ELF-1 (cell line): ENCODE measurements at regions not wholly inside any gene's neighbourhood (a gene's known extent, or its start where the extent isn't known, plus 50 kb on each side); places are given as distances from the start of the nearest gene placed in this dataset.
A peak's percentile ranks its signal among the peaks of the same experiment; 100 is the strongest.

ENCODE experiments used
- DNase-seq: peaks from one replicate; pipeline ENCODE4 v3.0.0-alpha.2; 2016; ENCODE audit warnings: low read depth, low spot score

DNA sequence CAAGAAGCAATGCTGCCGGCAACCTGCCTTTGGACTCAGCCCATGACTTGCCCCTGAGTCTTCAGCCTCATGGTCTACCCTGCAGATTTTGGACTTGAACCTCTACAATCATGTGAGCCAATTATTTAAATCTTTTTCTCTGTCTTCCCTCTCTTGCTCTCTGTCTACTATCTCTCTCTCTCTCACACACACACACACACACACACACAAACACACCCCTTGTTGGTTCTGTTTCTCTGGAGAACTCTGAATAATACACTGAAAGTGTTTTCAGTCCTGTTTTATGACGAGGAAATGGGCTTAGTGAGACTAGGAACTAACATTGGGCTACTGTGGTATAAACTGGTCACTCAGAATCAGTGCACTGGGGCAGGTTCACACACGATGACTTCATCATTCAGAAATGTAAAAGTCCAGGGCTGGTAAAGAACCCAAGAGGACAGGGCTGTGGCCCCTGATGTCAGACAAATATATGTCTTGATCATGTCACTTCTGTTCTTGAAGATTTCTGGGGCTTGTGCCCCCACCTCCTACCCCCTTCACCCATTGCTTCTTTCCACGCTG lies 266.1 kb upstream of the SIX2 start:
- DNase-seq: peak; percentile 31

DNA sequence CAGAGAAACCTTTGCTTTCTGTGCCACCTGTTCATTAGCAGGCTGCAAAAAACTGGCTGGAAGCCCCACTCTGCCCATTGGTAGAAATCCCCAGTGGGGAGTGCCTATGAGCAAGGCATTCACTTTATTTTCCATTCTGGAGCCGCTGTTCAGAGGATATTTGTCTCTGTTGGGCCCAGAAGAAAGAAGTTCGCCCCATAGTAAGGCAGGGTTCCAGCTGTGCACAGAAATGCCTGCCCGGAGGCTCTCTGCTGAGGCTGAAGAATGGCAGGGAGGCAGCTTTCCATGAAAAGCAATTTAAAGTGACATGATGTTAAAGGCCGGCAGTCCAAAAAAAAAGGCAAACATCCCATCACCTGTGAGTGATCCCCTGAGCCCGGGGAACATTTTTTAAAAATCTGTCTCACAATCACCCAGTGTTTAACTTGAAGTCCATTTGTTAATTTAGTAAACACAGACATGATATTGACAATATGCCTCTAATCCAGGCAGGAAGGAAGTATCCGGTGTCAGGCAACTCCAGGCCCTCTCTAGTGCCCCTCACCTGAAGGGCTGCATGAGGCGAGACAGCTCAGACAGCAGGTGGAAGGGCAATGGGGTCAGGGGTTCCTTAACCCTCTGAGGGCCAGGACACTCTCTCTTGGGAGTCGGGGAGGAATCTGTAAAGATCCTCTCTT lies 265.1 kb upstream of the SIX2 start:
- peak; percentile 81 for DNase-seq

DNA sequence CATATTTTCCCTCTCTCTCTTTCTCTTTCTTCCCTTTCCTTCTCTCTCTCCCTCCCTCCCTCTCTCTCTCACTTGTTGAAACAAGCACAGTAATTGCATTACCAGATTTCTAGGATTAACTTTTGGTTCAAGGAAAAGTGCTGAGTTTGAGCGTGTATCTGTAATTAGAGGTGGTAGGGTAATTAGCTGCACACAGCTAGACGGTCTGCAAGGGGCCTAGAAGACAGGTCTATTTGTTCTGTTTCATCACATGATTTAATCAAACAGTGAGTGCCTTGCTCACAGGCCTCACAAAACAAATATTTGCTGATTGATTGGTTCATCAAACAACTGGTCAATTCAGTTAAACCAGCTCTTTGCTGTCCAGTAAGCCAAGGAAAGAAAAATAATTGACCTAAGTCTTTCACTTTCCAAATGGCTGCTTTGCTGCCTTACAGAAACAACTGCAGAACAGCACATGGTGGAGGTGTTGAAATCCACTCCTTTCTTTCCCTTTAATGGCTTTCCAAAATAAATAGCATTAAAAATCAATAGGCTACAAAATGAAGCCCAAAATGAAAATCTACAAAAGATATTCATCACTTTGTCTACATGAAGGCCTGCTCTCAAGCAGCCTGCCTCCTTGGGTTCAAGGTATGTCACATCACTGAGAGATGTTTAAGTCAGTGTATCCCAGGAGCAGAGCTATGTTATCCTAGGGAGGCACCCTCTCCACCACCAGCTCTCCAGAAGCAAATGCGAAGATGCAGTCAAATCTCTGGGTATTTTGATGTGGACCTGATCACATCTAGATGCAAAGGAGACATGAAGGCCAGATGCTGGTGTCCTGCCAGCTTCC lies 264.4 kb upstream of the SIX2 start:
- no peak for DNase-seq

DNA sequence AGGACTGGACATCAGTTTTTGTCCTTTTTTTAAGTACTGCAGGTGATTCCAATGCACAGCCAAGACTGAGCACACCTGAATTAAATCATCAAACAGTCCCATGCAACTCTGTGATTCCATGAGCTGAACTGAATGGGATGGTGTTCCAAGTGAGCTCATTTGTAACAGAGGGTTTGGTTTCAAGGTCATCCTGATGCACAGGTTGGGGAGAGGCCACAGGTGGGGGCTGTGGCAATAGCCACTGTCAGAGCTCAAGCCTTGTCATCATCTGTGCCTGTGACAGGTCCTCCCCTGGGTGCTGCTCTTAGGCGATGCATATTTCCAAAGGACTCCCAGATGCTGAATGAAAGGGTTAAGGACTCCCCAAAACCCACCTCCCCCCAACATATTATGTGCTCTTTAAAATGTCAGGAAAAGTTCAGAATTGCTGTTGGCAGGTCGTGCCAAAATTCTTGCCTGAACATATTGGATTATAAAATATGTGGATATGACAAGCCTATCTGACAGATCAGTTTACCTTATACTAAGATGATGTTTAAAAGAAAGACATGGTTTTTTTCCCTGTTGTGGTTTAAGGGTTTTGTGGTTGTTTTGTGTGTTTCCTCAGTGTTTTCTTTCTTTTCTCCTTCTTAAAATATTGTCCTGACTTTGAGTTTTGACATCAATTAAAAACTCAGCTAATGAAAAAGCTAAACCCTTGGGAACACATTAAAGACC lies 263.5 kb upstream of the SIX2 start:
- no peak for DNase-seq

DNA sequence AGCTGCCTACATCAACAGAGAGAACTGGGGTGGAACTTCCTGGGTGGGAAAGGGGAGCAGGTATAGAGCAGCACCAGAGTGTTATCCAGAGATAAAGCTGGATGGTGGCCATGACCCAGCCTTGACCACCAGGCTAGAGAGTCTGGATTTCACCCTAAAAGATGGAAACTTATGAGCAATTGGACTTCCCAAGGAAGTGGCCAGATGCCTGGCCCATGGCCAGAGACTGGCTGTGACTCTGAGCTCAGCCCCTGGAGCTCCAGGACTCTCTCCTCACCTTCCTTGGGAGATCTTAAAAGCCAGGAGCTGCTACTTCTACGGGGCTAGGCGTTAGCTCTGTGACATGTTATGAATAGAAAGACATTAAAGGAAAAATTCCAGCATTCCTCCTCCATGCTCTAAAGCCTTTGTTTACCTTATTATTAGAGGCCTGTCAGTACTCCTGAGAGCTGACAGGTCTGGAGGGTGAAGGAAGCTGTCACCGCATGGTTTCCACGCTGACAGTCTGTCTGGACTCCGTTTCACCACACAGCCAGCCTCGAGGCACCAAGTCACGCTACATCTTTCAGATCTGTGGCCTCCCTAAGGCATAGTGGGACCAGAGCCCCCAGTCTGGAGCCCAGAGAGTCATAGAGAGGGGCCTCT lies 260.0 kb upstream of the SIX2 start:
- DNase-seq: peak; percentile 31

DNA sequence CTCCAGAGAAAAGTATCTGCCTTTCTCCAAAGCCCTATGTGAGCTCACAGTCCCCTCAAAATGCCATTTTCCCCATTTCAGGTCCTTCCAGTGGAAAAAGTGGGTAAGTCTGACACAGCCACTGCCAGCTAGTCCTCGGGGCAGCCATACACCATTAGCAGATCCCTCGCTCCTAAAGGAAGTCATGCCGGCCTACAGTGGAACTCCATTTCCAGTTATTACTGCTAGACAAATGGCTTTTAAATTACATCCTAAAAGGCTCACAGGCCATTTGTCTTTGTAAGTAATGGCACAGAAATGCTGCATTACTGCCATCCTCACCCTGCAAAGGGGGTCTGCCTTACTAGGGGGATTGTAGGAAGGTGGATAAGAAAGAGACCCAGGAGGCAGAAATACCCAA lies 259.4 kb upstream of the SIX2 start:
- DNase-seq: no peak

DNA sequence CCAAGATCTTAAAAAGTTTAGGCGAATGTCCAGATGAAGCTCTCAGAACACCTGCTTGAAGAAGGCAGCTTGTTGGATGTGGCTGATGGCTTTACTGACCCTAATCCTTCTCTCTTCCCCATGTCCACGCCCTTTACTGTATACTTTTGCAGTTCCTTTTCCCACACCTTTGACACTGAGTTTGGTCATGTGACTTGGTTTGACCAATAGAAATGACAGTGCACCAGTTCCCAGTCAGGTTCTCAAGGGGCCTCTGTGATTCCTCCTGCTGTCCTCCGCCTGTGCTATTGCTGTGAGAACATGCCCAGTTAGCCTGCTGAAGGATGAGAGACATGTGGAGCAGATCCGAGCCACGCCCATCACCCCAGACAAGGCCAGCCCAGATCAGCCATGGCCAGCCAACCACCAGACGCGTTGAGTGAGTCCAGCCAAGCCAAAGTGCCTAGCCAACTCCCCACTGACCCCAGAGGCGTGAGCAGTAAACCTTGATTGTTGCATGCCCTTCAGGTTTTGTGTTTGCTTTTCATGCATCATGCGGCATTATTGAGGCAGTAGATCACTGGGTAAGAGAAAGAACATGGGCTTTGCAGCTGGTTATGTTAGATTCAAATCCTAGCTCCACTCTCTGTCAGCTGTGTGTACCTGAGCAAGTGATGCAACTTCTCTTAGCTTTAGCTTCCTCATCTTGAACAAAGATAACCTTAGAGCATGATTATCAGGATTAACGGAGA lies 258.0 kb upstream of the SIX2 start:
- DNase-seq: no peak

DNA sequence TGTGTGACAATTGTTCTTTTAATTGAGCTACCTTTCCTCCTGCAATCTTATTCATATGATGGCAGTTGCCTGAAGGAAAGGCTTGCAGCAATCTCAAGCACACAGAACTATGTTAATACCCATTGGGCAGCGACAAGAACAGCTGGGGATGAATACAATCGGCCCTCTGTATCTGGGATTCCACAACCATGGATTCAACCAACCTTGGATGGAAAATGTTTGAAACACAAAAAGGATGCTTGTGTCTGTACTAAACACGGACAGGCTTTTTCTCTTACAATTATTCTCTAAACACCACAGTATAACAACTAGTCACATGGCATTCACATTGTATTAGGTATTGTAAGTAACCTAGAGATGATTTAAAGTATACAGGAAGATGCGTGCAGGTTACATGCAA lies 256.1 kb upstream of the SIX2 start:
- no peak for DNase-seq

DNA sequence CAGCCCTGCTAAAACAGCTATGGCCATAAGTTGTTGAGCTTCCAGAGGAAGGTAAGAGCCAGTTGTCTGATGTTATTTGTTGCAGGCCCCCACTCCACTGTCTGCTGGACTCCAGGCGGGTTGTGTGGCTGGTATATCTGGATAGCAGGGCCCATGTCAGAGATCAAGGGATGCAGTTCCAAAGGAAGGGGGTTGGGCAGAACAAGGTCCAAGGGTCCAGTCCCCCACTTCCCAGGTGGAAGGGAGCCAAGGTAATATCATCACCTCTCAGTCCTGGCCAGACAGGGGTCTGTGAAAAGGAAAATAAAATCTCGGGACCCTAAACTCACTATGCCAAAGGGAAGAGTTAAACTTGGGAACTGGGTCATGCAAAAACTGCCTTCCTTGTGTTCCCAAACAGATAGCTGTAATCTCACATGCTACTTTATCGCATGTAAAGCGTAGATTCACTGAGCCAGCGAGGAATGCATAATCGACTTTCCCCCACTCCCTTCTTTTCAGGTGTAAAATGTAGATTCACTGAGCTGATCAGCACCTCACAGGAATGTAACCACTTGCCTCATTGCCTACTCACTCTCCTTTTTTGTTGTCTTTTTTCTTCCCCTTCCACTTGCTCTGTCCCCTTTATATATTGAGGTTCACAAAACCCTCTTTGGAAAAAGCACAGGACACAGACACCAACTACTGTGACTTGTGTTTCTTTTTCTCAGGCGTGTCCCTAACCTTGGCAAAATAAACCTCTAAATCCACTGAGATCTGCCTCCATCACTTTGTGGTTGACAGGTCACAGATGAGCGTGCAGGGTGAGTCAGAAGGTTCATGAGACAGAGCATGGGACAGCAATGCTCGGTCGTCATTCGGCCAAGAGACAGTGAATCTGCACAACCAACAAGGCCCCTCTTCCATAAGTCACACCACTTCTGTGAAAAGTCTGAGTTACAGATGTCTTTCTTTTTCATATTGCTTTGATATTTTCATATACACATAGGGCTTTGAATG lies 255.3 kb upstream of the SIX2 start:
- DNase-seq: no peak

DNA sequence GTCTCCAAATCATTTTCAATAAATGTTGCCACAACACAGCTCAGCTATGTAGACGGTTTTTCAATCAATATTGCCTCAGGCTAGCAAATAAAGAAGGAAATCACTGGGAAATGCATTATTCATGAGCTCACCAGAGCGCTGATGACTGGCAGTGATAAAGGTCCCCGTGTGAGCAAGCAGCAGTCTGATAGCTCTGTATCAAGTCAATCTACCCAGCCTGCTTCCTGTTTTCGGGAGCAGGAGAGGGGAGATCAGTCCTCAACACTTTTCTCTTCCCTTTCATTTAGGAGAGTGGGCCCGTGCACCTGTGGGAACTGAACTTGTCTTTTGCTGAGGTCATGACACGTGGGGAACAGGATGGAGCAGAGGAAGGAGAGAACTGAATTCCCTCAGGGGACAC lies 253.9 kb upstream of the SIX2 start:
- peak; percentile 63 for DNase-seq

DNA sequence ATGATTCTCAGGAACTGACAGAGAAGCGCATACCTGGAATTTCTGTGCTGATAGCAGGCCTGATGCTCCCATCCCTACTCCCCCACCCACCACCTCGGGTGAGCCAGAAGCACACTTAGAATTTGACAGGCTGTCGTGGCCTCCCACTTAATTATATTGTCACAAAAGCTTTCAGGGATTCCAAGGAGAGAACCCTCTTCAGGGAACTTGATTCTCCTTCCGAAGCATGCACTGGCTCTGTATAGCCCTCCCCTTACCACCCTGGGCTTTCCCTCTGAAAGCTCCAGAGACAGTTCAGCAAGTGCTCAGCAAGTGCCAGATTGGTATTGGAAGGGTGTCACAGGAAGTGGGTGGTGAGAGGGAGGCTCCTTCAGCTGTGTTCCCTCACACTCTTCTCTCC lies 252.5 kb upstream of the SIX2 start:
- DNase-seq: peak; percentile 44

DNA sequence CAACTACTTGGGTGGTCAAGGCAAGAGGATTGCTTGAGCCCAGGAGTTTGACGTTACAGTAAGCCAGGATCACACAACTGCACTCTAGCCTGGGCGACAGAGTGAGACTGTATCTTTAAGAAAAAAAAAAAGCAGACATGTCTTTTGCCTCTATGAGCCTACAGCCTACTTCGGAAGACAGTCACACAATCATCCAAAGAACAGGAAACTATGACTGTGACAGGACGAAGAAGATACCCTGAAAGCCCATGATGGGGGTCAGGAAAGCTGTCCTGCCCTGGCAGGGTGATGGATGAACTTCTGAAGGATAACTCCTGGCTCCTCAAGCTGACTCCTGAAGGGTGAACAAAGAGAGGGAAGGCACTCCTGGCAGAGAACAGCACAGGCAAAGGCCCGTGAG lies 251.7 kb upstream of the SIX2 start:
- no peak for DNase-seq

DNA sequence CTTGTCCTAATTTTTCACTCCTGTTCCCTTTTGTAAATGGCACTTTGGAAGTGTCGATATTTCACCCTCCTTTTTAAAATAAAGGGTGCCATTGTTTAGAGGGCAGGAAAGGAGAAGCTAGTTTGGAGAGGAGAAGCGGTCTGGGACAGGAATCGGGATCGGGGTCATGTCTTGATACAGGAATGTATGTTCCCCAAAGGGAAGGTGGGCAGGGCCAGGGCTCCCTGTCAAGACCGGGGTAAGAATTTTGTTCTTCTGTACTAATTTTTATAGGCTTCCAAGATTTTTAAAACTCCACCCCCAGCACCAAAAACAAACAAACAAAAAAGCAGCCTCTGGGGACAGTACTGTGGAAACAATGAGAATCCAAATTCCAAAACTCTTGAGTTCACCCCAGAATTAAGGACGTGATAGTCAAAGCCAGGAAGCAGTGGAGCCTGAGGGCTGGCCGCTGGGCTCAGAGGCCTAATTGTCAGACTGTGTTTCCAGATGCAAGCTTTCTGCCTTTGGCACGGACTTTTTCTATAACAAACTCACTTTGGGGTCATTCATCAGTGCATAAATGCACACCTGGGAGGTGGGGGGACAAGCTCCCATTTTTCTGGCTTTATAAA lies 250.4 kb upstream of the SIX2 start:
- peak; percentile 49 for DNase-seq

DNA sequence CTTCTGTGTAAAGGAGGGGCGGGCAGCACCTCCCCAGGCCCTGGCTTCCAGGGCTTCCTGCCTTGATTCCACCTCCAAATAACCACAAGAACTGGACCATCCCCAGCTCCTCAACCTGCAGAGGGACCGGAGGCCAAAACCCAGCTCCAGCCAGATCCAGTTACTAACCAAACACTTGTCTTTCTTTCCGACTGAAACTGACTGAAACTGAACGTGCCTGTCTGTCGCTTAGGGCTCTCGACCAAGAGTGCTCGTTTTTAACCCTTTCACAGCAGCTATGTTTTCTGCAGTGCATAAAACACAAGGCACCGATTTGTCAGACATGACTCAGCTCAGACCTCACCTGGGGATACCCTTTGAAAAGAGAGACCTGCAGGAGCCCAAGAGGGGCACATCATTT lies 249.9 kb upstream of the SIX2 start:
- DNase-seq: peak; percentile 56

DNA sequence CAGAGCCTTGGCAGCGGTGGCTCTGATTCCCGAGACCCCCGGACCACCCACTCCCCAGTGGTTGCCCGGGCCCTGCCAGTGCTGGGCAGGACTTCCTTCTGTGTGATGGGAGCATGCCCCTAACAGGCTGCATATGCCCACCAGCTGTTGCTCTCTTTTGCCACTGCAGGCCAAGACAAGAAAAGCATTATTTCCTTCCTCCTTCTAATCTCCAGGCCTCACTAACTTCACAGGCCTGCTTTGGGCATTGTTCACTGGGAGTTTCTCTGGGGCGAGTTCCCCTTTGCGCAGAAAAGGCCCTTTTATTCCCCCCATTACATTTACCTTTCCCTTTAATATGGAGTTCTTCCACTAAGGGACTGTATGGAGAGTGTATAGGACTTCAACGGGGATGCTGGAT lies 249.1 kb upstream of the SIX2 start:
- DNase-seq: no peak

DNA sequence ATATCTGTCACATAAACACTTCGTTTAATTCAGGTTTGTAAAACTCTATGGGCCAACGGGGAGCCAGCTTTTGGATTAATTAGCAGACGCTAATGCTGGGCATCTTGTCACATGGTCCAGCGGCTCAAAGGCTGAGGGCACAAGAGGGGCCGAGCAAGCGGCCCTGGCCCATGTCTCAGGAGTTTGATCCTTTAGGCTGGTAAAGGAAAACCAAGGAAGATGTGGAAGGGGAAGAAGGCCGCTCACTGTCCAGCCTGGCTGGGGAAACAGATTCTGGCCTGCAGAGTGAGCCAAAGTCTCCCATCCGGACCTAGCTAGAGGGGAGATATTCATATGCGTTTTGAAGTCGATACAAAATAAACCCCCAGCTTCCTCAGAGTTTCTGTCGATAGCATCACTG lies 248.6 kb upstream of the SIX2 start:
- no peak for DNase-seq

DNA sequence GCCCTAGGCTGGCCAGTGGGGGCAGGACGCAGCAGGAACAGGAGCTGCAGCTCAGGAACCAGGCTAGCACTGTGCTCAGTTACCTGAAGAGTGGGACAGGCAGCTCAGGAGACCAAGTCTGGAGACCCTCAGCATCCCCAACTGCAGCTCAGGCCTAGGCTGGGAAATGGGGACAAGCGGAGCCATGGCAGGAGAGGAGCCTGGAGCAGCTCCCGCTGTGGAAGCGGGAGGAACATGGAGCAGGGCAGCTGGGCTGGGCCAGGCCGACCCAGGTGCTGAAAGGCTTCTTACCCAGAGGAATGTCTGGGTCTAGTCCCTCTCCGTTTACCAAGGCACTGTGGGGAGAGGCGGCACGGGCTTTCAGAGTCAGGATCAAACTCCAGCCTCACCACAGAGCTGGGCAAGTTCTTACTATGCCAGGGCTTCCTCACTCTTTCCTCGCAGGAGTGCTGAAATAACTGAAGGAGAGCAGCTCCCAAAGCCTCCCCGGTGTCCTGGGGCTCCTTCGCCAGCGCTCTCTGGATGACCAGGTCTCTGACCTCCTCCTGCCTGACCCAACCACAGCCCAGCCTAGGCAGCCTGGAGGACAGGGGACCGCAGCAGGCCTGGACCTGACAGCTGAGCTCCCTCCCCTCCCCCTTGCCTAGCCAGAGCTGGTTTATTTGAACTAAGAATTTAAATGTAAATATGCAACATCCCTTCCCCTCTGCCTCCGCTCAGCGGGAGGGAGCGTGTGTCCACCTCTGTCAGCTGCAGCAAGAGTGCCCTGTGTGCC lies 247.8 kb upstream of the SIX2 start:
- peak; percentile 68 for DNase-seq

DNA sequence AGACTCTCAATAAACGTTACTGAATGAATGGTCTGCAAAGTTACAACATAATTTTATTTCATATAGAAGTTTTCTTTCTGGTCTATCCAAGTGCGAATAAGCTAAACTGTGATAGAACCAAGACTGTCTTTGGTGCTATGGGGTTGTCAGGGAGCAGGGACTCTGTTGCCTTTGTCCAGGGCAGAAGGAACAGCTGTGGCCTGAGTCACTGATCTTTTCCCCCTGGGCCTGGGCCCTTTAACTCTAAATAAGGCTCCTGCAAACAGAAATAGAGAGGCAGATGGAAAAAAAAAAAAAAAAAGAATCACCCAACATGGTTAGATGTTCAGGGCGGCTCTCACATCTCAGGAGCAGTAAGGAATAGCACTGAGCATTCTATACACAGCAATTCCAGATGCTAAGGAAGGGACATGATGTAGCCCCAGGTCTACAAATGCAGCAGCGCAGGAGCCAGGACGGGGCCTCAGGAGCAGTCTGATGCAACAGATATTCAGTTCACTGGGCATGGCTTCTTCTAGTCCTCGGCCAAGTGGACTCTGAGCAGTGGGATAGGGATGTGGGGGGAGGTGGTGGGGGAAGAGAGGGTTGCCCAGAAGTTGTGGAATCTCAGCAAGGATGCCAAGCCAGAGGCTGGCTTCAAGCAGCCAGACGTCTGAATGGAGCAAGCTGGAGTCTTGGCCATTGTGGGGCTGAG lies 247.1 kb upstream of the SIX2 start:
- DNase-seq: no peak
